ENCODE measurements at regions not wholly inside any gene's neighbourhood (a gene's known extent, or its start where the extent isn't known, plus 50 kb on each side); places are given as distances from the start of the nearest gene placed in this dataset.

- no peak for TF ChIP-seq Cebpa-rat (IDR thresholded peaks at IDR 0.05)
- Histone ChIP-seq H4K20me1 (no peaks in the 10 kb centered on the region), H3K4me2 (no peak overlapping the region), H3K9ac (no peak overlapping the region), H3K36me3 (no peaks in the 10 kb centered on the region), H3K4me1 (no peaks in the 10 kb centered on the region), H3K4me3 (no peak overlapping the region), H3K27me3 (no peaks in the 10 kb centered on the region; the same call in 1 of the 2 replicates), H3K27ac (no peak overlapping the region), H3K9me3 (no peaks in the 10 kb centered on the region)
Observed at GRCh38 chr1:181413195-181413815, 70.0 kb upstream of the CACNA1E start.

GRCh38 chr1:181413836-181414235 lies 69.5 kb upstream of the CACNA1E start:
- Histone ChIP-seq H3K4me2 (no peak overlapping the region), H3K27me3 (no peaks in the 10 kb centered on the region; the same call in 1 of the 2 replicates), H3K4me1 (no peaks in the 10 kb centered on the region), H3K27ac (no peak overlapping the region), H3K9ac (no peak overlapping the region), H3K9me3 (no peaks in the 10 kb centered on the region), H3K36me3 (no peaks in the 10 kb centered on the region), H4K20me1 (no peaks in the 10 kb centered on the region), H3K4me3 (no peak overlapping the region)
- no peak for TF ChIP-seq Cebpa-rat (IDR thresholded peaks at IDR 0.05)

GRCh38 chr1:181416268-181416860 lies 67.0 kb upstream of the CACNA1E start:
- H3K36me3 ChIP-seq: no peaks in the 10 kb centered on the region
- H3K9me3 ChIP-seq: no peaks in the 10 kb centered on the region
- H3K9ac ChIP-seq: no peak overlapping the region

GRCh38 chr1:181417915-181418314 lies 65.4 kb upstream of the CACNA1E start:
- no peak for TF ChIP-seq Cebpa-rat (IDR thresholded peaks at IDR 0.05)
- Histone ChIP-seq H4K20me1 (no peaks in the 10 kb centered on the region), H3K27me3 (no peaks in the 10 kb centered on the region; the same call in 1 of the 2 replicates), H3K4me1 (no peaks in the 10 kb centered on the region), H3K4me3 (no peak overlapping the region), H3K9ac (no peak overlapping the region), H3K4me2 (no peak overlapping the region), H3K27ac (no peak overlapping the region), H3K36me3 (no peaks in the 10 kb centered on the region), H3K9me3 (no peaks in the 10 kb centered on the region)

More at GRCh38 chr1:181416268-181416860, 67.0 kb upstream of the CACNA1E start:
- Histone ChIP-seq H3K27me3 (no peaks in the 10 kb centered on the region; the same call in 1 of the 2 replicates), H3K27ac (no peak overlapping the region), H3K4me1 (no peaks in the 10 kb centered on the region), H3K4me3 (no peak overlapping the region), H3K4me2 (no peak overlapping the region), H4K20me1 (no peaks in the 10 kb centered on the region)
- no peak for TF ChIP-seq Cebpa-rat (IDR thresholded peaks at IDR 0.05)

- no peaks in the 10 kb centered on the region for H3K36me3 ChIP-seq
- H3K4me2 ChIP-seq: no peak overlapping the region
- H4K20me1 ChIP-seq: no peaks in the 10 kb centered on the region
- no peak for TF ChIP-seq Cebpa-rat (IDR thresholded peaks at IDR 0.05)
- H3K27me3 ChIP-seq: no peaks in the 10 kb centered on the region
- H3K27ac ChIP-seq: no peak overlapping the region
- H3K4me3 ChIP-seq: no peak overlapping the region
- peaks cover 25% of the 10 kb centered on the region for H3K4me1 ChIP-seq
- no peaks in the 10 kb centered on the region for H3K9me3 ChIP-seq
- H3K9ac ChIP-seq: no peak overlapping the region
Observed at GRCh38 chr1:181423301-181423918, 59.9 kb upstream of the CACNA1E start.

- Histone ChIP-seq H3K27ac (no peak overlapping the region), H3K27me3 (no peaks in the 10 kb centered on the region), H3K9me3 (no peaks in the 10 kb centered on the region), H4K20me1 (no peaks in the 10 kb centered on the region), H3K9ac (no peak overlapping the region), H3K4me3 (no peak overlapping the region), H3K36me3 (no peaks in the 10 kb centered on the region), H3K4me2 (peak overlapping the region; percentile 24), H3K4me1 (peaks cover 33% of the 10 kb centered on the region)
- no peak for TF ChIP-seq Cebpa-rat (IDR thresholded peaks at IDR 0.05)
Observed at GRCh38 chr1:181424786-181425403, 58.4 kb upstream of the CACNA1E start.

GRCh38 chr1:181425566-181425965 lies 57.8 kb upstream of the CACNA1E start:
- no peak for TF ChIP-seq Cebpa-rat (IDR thresholded peaks at IDR 0.05)
- 0 out of 2 replicates have a peak overlapping the region, but pooled peaks have one; percentile 5 for H3K4me2 ChIP-seq
- H3K9ac ChIP-seq: no peak overlapping the region
- H4K20me1 ChIP-seq: no peaks in the 10 kb centered on the region
- no peak overlapping the region for H3K27ac ChIP-seq
- peaks cover 38% of the 10 kb centered on the region for H3K4me1 ChIP-seq
- H3K4me3 ChIP-seq: no peak overlapping the region
- H3K36me3 ChIP-seq: no peaks in the 10 kb centered on the region
- no peaks in the 10 kb centered on the region for H3K9me3 ChIP-seq
- no peaks in the 10 kb centered on the region for H3K27me3 ChIP-seq

DNA sequence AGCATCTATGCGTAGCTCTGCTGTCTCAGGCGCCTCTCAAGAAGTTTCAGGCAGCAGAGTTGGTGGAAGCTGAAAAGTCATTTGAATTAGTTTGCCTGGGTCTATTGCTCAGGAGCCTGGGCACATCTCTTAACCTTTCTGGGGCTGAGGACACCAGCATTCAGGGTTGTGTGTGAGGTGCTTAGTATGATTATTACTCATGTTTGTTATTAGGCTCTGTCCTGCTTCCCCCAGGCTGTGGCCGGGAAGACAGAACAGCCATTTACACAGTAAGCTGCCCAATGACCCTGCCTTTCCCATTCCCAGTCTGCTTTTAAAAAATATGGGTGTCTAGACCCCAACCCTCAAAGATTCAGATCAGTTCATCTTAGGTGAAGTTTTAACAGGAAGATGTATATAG lies 53.9 kb upstream of the CACNA1E start:
- Histone ChIP-seq H3K27me3 (no peaks in the 10 kb centered on the region), H3K4me3 (no peak overlapping the region), H3K27ac (no peak overlapping the region), H3K4me2 (no peak overlapping the region), H4K20me1 (no peaks in the 10 kb centered on the region), H3K4me1 (peaks cover 34% of the 10 kb centered on the region), H3K9me3 (no peaks in the 10 kb centered on the region), H3K9ac (no peak overlapping the region), H3K36me3 (no peaks in the 10 kb centered on the region)
- TF ChIP-seq Cebpa-rat (IDR thresholded peaks at IDR 0.05): no peak

DNA sequence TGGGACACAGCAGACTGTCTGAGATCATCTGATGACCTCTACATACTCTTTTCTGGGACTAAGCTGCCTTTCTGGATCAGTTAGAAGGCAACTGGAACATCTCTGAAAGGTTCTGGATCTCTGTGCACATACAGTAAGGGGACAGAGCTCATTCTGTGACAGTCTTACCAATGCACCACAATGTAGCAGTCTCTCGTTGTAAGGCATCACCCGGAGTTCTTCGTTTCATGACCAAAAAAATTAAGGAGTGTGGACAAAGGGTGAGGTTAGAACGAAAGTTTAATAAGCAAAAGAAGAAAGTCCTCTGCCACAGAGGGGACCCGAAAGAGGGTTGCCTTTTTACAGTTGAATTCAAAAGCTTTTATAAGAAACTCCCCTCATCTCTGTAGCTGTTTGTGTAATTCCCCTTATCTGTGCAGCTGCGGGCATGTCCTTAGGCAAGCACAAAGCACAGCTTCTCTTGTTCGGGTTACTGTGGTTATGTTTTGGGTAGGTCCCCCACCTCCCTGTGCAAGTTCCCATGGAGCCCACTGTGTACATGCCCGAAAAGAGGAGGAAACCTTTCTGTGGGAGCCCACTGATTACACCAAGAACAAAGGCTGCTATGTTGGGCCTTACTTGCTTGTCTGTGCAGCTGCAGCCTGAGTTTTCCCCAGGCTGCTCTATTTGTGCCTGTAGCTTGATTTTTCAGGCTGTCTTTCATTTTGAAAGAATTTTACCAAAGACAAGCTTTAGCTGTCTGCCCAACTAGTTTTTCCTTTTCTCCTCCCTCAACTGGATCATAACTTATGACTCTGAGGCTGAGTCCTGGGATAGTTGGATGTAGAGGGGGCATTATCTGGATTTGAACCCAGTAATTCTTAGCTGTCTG lies 53.1 kb upstream of the CACNA1E start:
- H4K20me1 ChIP-seq: no peaks in the 10 kb centered on the region
- H3K4me2 ChIP-seq: peak overlapping the region; percentile 3; the same call in 1 of the 2 replicates
- no peaks in the 10 kb centered on the region for H3K36me3 ChIP-seq
- no peak overlapping the region; the same call in 1 of the 2 replicates for H3K27ac ChIP-seq
- no peak for TF ChIP-seq Cebpa-rat (IDR thresholded peaks at IDR 0.05)
- no peaks in the 10 kb centered on the region for H3K27me3 ChIP-seq
- no peaks in the 10 kb centered on the region for H3K9me3 ChIP-seq
- no peak overlapping the region for H3K4me3 ChIP-seq
- peaks cover 26% of the 10 kb centered on the region for H3K4me1 ChIP-seq
- no peak overlapping the region for H3K9ac ChIP-seq

Data from BLaER1 (cell line).